AG09309 (cell line): ENCODE measurements at regions not wholly inside any gene's neighbourhood (a gene's known extent, or its start where the extent isn't known, plus 50 kb on each side); places are given as distances from the start of the nearest gene placed in this dataset.

Source experiments
- DNase-seq: peaks from one replicate; pipeline ENCODE4 v3.0.0-alpha.2; 2010; ENCODE audit warnings: low read depth
- H3K4me3 ChIP-seq: 2 replicates; pipeline ENCODE4 v1.5.1; 2011; ENCODE audit warnings: mild to moderate bottlenecking, low read depth, low read length, moderate library complexity; ENCODE audit not compliant: control insufficient read depth
- TF ChIP-seq, protein P1 (sequence below): IDR thresholded peaks from 2 replicates; pipeline ENCODE4 v1.5.1; 2011; ENCODE audit warnings: mild to moderate bottlenecking, low read depth, low read length, inconsistent platforms; ENCODE audit not compliant: insufficient read depth, control insufficient read depth; ENCODE audit errors: missing control alignments

DNA sequence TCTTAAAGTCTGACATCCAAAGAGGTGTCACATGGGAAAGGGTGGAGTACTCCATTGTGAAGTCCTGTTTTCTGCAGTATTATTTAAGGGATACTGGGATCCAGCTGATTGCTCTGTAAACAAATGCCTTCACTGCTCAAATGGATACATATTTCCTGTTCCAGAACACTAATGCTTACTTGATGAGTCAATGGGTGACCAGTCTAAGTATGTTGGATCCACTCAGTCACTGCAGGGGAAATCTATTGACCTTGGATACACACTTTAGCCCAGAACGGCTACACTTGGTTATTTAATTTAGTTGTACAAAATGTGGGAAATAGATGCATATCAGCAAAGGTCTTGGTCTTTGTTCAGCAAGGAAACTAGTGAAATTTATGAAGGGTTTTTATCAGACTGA lies 261.4 kb downstream of the MAP2K4 start:
- no peak for DNase-seq
- no peak overlapping the region for H3K4me3 ChIP-seq
- TF ChIP-seq, protein P1, sequence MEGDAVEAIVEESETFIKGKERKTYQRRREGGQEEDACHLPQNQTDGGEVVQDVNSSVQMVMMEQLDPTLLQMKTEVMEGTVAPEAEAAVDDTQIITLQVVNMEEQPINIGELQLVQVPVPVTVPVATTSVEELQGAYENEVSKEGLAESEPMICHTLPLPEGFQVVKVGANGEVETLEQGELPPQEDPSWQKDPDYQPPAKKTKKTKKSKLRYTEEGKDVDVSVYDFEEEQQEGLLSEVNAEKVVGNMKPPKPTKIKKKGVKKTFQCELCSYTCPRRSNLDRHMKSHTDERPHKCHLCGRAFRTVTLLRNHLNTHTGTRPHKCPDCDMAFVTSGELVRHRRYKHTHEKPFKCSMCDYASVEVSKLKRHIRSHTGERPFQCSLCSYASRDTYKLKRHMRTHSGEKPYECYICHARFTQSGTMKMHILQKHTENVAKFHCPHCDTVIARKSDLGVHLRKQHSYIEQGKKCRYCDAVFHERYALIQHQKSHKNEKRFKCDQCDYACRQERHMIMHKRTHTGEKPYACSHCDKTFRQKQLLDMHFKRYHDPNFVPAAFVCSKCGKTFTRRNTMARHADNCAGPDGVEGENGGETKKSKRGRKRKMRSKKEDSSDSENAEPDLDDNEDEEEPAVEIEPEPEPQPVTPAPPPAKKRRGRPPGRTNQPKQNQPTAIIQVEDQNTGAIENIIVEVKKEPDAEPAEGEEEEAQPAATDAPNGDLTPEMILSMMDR, result no peak

DNA sequence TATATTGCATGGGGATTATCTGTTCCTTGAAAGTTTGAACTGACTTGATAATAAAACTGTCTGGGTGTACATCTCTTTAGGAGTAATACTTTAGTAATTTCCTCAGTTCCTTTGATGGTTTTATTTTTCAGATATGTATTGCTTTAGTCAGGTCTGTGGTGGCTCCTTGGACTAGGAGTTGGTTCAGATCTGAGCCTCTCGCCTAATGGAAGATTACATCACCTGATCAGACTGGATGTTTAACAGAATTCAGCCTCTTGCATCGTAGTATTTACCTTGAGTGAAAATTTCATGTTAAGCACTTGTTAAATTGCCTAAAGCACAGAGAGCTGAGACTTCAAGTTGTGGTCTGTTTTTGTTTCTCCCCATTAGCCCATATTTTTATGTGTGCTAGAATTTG lies 267.3 kb downstream of the MAP2K4 start:
- DNase-seq, result no peak
- no peak overlapping the region for H3K4me3 ChIP-seq
- TF ChIP-seq, protein P1, result no peak

DNA sequence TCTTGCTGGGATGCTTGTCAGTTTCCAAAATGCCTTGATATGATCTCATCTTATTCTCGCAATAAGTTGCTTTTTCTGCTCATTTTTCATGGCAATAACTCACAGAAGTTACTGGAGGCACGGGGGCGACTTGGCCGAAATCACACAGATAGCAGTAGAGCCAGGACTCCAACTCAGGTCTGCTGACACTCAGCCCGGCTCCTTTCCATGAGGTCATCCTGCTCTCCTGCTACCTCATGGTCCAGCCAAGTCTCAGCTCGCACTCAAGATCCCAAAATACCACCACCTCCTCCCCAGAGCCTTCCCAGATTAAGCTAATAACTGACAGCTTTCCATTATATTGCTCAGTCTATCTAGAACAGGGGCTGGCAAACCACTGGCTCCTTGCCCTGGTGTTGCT lies 269.5 kb downstream of the MAP2K4 start:
- H3K4me3 ChIP-seq, result no peak overlapping the region
- no peak for DNase-seq
- TF ChIP-seq, protein P1, result no peak

DNA sequence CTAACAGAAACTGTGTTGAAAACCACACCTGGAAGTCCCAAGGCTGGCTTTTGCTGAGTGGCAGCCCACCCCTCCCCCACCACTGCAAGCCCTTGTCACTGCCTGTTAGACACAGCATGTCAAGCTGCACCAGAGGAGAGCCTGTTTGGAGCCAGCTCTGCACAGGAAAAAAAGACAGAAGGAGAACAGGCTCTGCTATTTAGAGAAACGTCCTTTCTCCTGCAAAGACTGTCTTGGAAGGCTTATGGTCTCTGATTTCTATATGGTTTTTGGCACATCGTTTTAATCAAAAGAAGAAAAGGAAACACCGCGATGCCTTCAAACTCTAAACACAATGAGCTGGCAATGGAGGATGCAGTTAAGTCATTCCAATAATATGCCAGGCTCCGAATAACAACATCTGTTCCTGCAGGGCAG lies 275.5 kb downstream of the MAP2K4 start:
- no peak for DNase-seq
- TF ChIP-seq, protein P1, result no peak
- H3K4me3 ChIP-seq, result no peak overlapping the region

DNA sequence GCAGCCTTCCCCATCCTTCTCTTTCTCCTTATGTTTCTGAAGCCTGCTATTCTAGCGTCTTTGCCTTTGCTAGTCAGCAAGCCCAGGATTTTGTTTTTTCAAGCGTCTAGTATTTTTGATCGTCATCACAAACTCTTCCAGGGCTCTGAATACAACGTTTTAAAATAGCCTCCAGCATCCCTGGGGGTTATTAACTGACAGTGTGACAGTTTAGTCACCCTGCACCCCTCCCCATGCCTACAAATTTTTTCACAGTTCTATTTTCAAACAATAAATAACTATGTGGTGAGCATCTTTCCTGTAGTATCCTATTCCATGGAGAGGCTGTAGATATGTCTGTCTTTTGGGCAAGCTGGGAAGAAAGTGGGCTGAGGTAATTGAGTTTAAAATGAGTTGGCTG lies 280.9 kb downstream of the MAP2K4 start:
- no peak overlapping the region for H3K4me3 ChIP-seq
- TF ChIP-seq, protein P1, result no peak
- no peak for DNase-seq

DNA sequence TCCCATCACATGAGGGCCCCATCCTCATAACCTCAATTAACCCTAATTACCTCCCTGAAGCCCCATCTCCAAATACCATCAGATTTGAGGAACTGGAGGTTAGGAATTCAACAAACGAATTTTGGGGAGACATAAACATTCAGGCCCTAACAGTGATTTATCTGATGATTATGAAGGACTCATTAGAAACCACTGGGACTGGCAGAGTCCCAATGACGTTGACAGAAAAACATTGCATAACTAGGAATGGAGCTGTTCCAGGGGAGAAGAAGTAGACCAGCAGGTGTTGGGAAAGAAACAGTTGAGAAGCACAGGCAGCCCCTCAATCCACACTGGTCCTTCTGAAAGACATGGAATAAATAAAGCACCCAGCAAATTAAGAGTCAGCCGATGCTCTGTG lies 282.0 kb downstream of the MAP2K4 start:
- no peak for DNase-seq
- no peak overlapping the region for H3K4me3 ChIP-seq
- TF ChIP-seq, protein P1, result no peak

DNA sequence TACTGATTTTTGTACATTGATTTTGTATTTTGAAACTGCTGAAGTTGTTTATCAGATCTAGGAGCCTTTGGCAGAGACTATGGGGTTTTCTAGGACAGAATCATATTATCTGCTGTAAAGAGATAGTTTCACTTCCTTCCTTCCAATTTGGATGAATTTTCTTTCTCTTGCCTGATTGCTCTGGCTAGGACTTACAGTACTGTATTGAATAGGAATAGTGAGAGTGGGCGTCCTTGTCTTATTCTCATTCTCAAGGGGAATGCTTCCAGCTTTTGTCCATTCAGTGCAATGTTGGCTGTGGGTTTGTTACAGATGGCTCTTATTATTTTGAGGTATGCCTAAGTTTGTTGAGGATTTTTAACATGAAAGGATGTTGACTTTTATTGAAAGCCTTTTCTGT lies 290.1 kb downstream of the MAP2K4 start:
- no peak overlapping the region for H3K4me3 ChIP-seq
- DNase-seq, result no peak
- TF ChIP-seq, protein P1, result no peak
